ENCODE measurements at regions not wholly inside any gene's neighbourhood (a gene's known extent, or its start where the extent isn't known, plus 50 kb on each side); places are given as distances from the start of the nearest gene placed in this dataset.

DNA sequence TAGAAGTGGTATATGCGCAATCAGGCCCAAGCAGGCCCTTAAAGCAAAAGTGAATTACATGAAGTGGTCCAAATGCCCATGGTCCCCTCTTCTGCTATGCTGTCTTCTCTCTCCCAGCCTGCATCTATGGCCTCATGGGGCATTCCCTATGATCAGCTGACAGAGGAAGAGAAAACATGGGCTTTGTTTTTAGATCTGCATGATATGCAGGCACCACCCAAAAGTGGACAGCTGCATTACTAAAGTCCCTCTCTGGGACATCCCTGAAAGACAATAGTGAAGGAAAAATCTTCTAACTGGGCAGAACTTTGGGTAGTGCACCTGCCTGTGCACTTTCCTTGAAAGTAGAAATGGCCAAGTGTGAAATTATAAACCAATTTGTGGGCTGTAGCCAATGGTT, 145.2 kb upstream of the ARID2 start:
- no peak for DNase-seq
- Histone ChIP-seq H3K27me3 (no peaks in the 10 kb centered on the region), H3K36me3 (no peaks in the 10 kb centered on the region), H3K9me3 (no peaks in the 10 kb centered on the region), H3K27ac (no peak overlapping the region), H3K4me1 (no peaks in the 10 kb centered on the region), H3K4me3 (no peak overlapping the region)
- WGBS, 2 donors: 95 to 99% methylated on average over 1 of the region's 1 CpG
- intact Hi-C loops (cut with DNase I): no loop called here
- TF ChIP-seq POLR2AphosphoS5 (IDR thresholded peaks at IDR 0.05): no peak
- no peak for TF ChIP-seq EP300 (IDR thresholded peaks at IDR 0.05)
- TF ChIP-seq POLR2A (IDR thresholded peaks at IDR 0.05): no peak
- TF ChIP-seq, protein P1, sequence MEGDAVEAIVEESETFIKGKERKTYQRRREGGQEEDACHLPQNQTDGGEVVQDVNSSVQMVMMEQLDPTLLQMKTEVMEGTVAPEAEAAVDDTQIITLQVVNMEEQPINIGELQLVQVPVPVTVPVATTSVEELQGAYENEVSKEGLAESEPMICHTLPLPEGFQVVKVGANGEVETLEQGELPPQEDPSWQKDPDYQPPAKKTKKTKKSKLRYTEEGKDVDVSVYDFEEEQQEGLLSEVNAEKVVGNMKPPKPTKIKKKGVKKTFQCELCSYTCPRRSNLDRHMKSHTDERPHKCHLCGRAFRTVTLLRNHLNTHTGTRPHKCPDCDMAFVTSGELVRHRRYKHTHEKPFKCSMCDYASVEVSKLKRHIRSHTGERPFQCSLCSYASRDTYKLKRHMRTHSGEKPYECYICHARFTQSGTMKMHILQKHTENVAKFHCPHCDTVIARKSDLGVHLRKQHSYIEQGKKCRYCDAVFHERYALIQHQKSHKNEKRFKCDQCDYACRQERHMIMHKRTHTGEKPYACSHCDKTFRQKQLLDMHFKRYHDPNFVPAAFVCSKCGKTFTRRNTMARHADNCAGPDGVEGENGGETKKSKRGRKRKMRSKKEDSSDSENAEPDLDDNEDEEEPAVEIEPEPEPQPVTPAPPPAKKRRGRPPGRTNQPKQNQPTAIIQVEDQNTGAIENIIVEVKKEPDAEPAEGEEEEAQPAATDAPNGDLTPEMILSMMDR (IDR thresholded peaks at IDR 0.05): no peak

DNA sequence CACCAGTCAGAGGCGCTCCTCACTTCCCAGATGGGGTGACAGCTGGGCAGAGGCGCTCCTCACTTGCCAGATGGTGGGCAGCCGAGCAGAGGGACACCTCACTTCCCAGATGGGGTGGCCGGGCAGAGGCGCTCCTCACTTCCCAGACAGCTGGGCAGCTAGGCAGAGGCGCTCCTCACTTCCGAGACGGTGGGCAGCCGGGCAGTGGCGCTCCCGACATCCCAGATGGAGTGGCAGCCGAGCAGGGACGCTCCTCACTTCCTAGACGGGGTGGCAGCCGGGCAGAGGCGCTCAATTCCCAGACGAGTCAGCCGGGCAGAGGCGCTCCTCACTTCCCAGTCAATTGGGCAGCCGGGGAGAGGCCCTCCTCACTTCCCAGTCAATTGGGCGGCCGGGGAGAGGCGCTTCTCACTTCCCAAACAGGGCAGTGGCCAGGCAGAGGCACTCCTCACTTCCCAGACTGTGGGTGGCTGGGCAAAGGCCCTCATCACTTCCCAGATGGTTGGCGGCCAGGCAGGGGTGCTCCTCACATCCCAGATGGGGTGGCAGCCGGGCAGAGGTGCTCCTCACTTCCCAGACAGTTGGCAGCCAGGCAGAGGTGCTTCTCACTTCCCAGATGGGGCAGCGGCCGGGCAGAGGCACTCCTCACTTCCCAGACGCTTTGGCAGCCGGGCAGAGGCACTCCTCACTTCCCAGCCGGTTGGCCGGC, 143.8 kb upstream of the ARID2 start:
- TF ChIP-seq, protein P1 (IDR thresholded peaks at IDR 0.05): no peak
- TF ChIP-seq POLR2AphosphoS5 (IDR thresholded peaks at IDR 0.05): no peak
- no peak for TF ChIP-seq POLR2A (IDR thresholded peaks at IDR 0.05)
- TF ChIP-seq EP300 (IDR thresholded peaks at IDR 0.05): no peak

DNA sequence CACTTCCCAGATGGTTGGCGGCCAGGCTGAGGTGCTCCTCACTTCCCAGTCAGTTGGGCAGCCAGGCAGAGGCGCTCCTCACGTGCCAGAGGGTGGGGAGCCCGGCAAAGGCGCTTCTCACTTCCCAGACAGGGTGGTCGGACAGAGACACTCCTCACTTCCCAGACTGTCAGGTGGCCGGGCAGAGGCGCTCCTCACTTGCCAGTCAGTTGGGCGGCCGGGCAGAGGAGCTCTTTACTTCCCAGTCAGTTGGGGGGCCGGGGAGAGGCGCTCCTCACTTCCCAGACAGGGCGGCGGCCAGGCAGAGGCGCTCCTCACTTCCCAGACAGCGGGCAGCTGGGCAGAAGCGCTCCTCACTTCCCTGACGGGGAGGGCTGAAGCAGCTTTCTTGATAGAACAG, 143.0 kb upstream of the ARID2 start:
- WGBS, 2 donors: 94 to 95% methylated on average over 18 of the region's 18 CpGs
- H3K36me3 ChIP-seq: no peaks in the 10 kb centered on the region
- TF ChIP-seq EP300 (IDR thresholded peaks at IDR 0.05) (no peak), POLR2AphosphoS5 (IDR thresholded peaks at IDR 0.05) (no peak), POLR2A (IDR thresholded peaks at IDR 0.05) (no peak)
- TF ChIP-seq, protein P1 (IDR thresholded peaks at IDR 0.05): no peak
- no peaks in the 10 kb centered on the region for H3K27me3 ChIP-seq
- DNase-seq: no peak
- intact Hi-C loops (cut with DNase I): no loop called here
- no peak overlapping the region for H3K27ac ChIP-seq
- H3K4me1 ChIP-seq: no peaks in the 10 kb centered on the region
- H3K9me3 ChIP-seq: no peaks in the 10 kb centered on the region
- no peak overlapping the region for H3K4me3 ChIP-seq

More for the DNA sequence above, 143.8 kb upstream of the ARID2 start:
- Histone ChIP-seq H3K9me3 (no peaks in the 10 kb centered on the region), H3K4me1 (no peaks in the 10 kb centered on the region), H3K4me3 (no peak overlapping the region), H3K27ac (no peak overlapping the region), H3K27me3 (no peaks in the 10 kb centered on the region), H3K36me3 (no peaks in the 10 kb centered on the region)
- intact Hi-C loops (cut with DNase I): no loop called here
- 93 to 96% methylated on average over 31 of the region's 31 CpGs for whole genome bisulfite sequencing, 2 donors
- peak; percentile 62 for DNase-seq

DNA sequence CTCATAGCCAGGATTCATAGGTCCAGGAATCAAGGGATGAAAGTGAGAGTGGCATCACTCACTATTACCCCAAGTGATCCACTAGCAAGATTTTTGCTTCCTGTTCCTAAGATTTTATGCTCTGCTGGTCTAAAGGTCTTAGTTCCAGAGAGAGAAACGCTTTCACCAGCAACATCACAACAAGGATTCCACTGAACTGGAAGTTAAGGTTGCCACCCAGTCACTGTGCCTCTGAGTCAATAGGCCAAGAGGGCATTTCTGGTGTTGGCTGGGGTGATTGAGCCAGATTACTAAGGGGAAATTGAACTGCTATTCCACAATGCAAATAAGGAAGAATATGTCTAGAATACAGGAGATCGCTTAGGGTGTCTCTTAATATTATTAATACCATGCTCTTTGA, 142.5 kb upstream of the ARID2 start:
- H3K9me3 ChIP-seq: no peaks in the 10 kb centered on the region
- WGBS, 2 donors: 16 to 66% methylated on average over 2 of the region's 2 CpGs
- DNase-seq: no peak
- no peaks in the 10 kb centered on the region for H3K27me3 ChIP-seq
- TF ChIP-seq, protein P1 (IDR thresholded peaks at IDR 0.05): no peak
- TF ChIP-seq POLR2A (IDR thresholded peaks at IDR 0.05): no peak
- TF ChIP-seq EP300 (IDR thresholded peaks at IDR 0.05): no peak
- no peak for TF ChIP-seq POLR2AphosphoS5 (IDR thresholded peaks at IDR 0.05)
- H3K27ac ChIP-seq: no peak overlapping the region
- intact Hi-C loops (cut with DNase I): no loop called here
- no peaks in the 10 kb centered on the region for H3K4me1 ChIP-seq
- no peaks in the 10 kb centered on the region for H3K36me3 ChIP-seq
- H3K4me3 ChIP-seq: no peak overlapping the region

Data from sigmoid colon (tissue), 6 donors.